Pancreas (tissue), 10 donors: ENCODE measurements at regions not wholly inside any gene's neighbourhood (a gene's known extent, or its start where the extent isn't known, plus 50 kb on each side); places are given as distances from the start of the nearest gene placed in this dataset.

Source experiments
- ATAC-seq, 4 donors: fragments of 200-7000 bp; cut with Tn5 transposase; one replicate each; pipeline versions ENCODE4 v1.8.0 to v1.9.1; 2020; ENCODE audit warnings: mild to moderate bottlenecking in 4 of 4, moderate library complexity in 4 of 4
- DNase-seq, 6 donors: peaks; one replicate each; pipeline ENCODE4 v3.0.0-alpha.2; 2020
- FAIRE-seq: peaks from 2 replicates; lab custom pipeline; 2012; peaks lifted over from hg19 to GRCh38; lab: Jason Lieb, UNC
- H3K27ac ChIP-seq, 4 donors: fragments of 200-600 bp; sonication (generic); 1 replicate in 3 of 4; 2 replicates in 1 of 4; pipeline versions ENCODE4 v1.5.0 to v1.8.0; 2020
- H3K27me3 ChIP-seq, 4 donors: fragments of 200-600 bp; one replicate each; pipeline ENCODE4 v1.8.0; 2021
- H3K36me3 ChIP-seq, 3 donors: fragments of 200-600 bp; sonication (generic) in 1 of 3; one replicate each; pipeline versions ENCODE4 v1.5.0 to v1.8.0; 2020 to 2021
- H3K4me1 ChIP-seq, 3 donors: fragments of 200-600 bp; one replicate each; pipeline ENCODE4 v1.8.0; 2021
- H3K4me3 ChIP-seq, 4 donors: fragments of 200-600 bp; sonication (generic) in 2 of 4; one replicate each; pipeline versions ENCODE4 v1.5.0 to v1.8.0; 2020 to 2021
- H3K9me3 ChIP-seq, 4 donors: fragments of 200-600 bp; one replicate each; pipeline ENCODE4 v1.8.0; 2021
- CTCF ChIP-seq, 4 donors: fragments of 200-600 bp; sonication (generic) in 3 of 4; IDR thresholded peaks; one replicate each; pipeline versions ENCODE4 v1.5.0 to v1.8.0; 2021; ENCODE audit warnings: antibody characterized with exemption in 4 of 4
- WGBS, 2 donors: extraction: QIAGEN DNeasy Blood & Tissue Kit; methylation state at CpG; one replicate each; pipeline ENCODE4 v1.1.7; 2013; 5-methylcytosine and 5-hydroxymethylcytosine counted together
- intact Hi-C, 3 donors: fragments of 100-400 bp; cut with DNase I; formaldehyde crosslinking; loops; one replicate each; pipeline versions ENCODE4 v1.11.1 to v1.14.2; 2022
- donor health status: healthy with polysubstance abuse.
- donor health status: DM: no; HTN: no; CAD: no; lungs with moderate emphysema.
- donor health status: DM: no; HTN: no; CAD: no.
- donor health status: control.
- donor health status: control.
- donor health status: Bipolar disorder and iron deficiency.
- donor health status: DM: yes; HTN: yes; CAD: no.
- donor health status: DM: no; HTN: no; CAD: no.
- donor health status: DM: no; HTN: no; CAD: no.
- donor health status: DM: yes; HTN: yes; CAD: no.

- no peak for TF ChIP-seq CTCF (IDR thresholded peaks at IDR 0.05)
- Histone ChIP-seq H3K27ac (no peak overlapping the region), H3K27me3 (no peaks in the 10 kb centered on the region), H3K4me1 (no peaks in the 10 kb centered on the region), H3K9me3 (no peaks in the 10 kb centered on the region), H3K4me3 (no peak overlapping the region), H3K36me3 (no peaks in the 10 kb centered on the region)
- FAIRE-seq = no peak
- no peak for DNase-seq
- ATAC-seq = no peak
- intact Hi-C loops = no loop called here
Observed at GRCh38 chr2:145112467-145112866, 592.5 kb upstream of the ZEB2 start.

GRCh38 chr2:145110668-145111356 is 590.9 kb upstream of the ZEB2 start:
- 79 to 88% methylated on average over 3 of the region's 3 CpGs for WGBS, 2 donors
- no peak overlapping the region for H3K27ac ChIP-seq
- no peaks in the 10 kb centered on the region for H3K9me3 ChIP-seq
- no peaks in the 10 kb centered on the region for H3K36me3 ChIP-seq
- H3K4me1 ChIP-seq = no peaks in the 10 kb centered on the region
- intact Hi-C loops = no loop called here
- TF ChIP-seq CTCF (IDR thresholded peaks at IDR 0.05) = no peak
- no peaks in the 10 kb centered on the region for H3K27me3 ChIP-seq
- DNase-seq (no peak), ATAC-seq (no peak), FAIRE-seq (no peak)
- no peak overlapping the region for H3K4me3 ChIP-seq

- no peaks in the 10 kb centered on the region for H3K9me3 ChIP-seq
- FAIRE-seq (no peak), DNase-seq (no peak), ATAC-seq (no peak)
- H3K4me1 ChIP-seq = no peaks in the 10 kb centered on the region
- H3K36me3 ChIP-seq = no peaks in the 10 kb centered on the region
- no peak overlapping the region for H3K27ac ChIP-seq
- no peak for TF ChIP-seq CTCF (IDR thresholded peaks at IDR 0.05)
- 86 to 90% methylated on average over 9 of the region's 9 CpGs for WGBS, 2 donors
- intact Hi-C loops = no loop called here
- H3K27me3 ChIP-seq = no peaks in the 10 kb centered on the region
- no peak overlapping the region for H3K4me3 ChIP-seq
Observed at GRCh38 chr2:145108959-145109710, 589.2 kb upstream of the ZEB2 start.

GRCh38 chr2:145108361-145108778 is 588.5 kb upstream of the ZEB2 start:
- intact Hi-C loops = no loop called here
- H3K36me3 ChIP-seq = no peaks in the 10 kb centered on the region
- DNase-seq = peak in 3 of 6 donors; percentile 4 to 49 (median 10)
- no peak overlapping the region for H3K4me3 ChIP-seq
- no peak for TF ChIP-seq CTCF (IDR thresholded peaks at IDR 0.05)
- H3K27ac ChIP-seq = no peak overlapping the region
- H3K4me1 ChIP-seq = no peaks in the 10 kb centered on the region
- 37 to 56% methylated on average over 10 of the region's 10 CpGs for WGBS, 2 donors
- ATAC-seq = peak in 1 of 4 donors; percentile 61
- FAIRE-seq = no peak
- no peaks in the 10 kb centered on the region for H3K27me3 ChIP-seq
- no peaks in the 10 kb centered on the region for H3K9me3 ChIP-seq

- ATAC-seq = no peak
Observed at GRCh38 chr2:145106293-145106692, 586.4 kb upstream of the ZEB2 start.

More at GRCh38 chr2:145106293-145106692, 586.4 kb upstream of the ZEB2 start:
- intact Hi-C loops = no loop called here
- Histone ChIP-seq H3K36me3 (no peaks in the 10 kb centered on the region), H3K27me3 (no peaks in the 10 kb centered on the region), H3K27ac (no peak overlapping the region), H3K4me3 (no peak overlapping the region), H3K4me1 (no peaks in the 10 kb centered on the region), H3K9me3 (no peaks in the 10 kb centered on the region)
- DNase-seq = no peak
- 91 to 92% methylated on average over 5 of the region's 5 CpGs for WGBS, 2 donors
- TF ChIP-seq CTCF (IDR thresholded peaks at IDR 0.05) = no peak
- no peak for FAIRE-seq
